AG04449 (cell line): ENCODE measurements at regions not wholly inside any gene's neighbourhood (a gene's known extent, or its start where the extent isn't known, plus 50 kb on each side); places are given as distances from the start of the nearest gene placed in this dataset.

ENCODE experiments used
- CTCF ChIA-PET: fragments of 350-600 bp; formaldehyde crosslinking; extraction: SDS; loops from one replicate; lab custom pipeline; 2021; ENCODE audit warnings: antibody characterized with exemption; lab: Yijun Ruan, JAX
- POLR2A ChIA-PET: fragments of 400-600, 350-600 bp; formaldehyde crosslinking; extraction: SDS; loops from one replicate; lab custom pipeline; 2020; ENCODE audit warnings: antibody characterized with exemption, inconsistent platforms; lab: Yijun Ruan, JAX
- DNase-seq: peaks from one replicate; pipeline ENCODE4 v3.0.0-alpha.2; 2010; ENCODE audit warnings: low read depth, low spot score
- H3K4me3 ChIP-seq: 2 replicates; pipeline ENCODE4 v1.5.1; 2011; ENCODE audit warnings: low read depth, mild to moderate bottlenecking, control low read depth, low read length
- CTCF ChIP-seq: IDR thresholded peaks from one replicate; pipeline ENCODE4 v1.5.1; 2011; ENCODE audit warnings: mild to moderate bottlenecking, moderate library complexity, low read length, control low read depth, inconsistent platforms; ENCODE audit not compliant: insufficient read depth; ENCODE audit errors: missing control alignments

- no peak for TF ChIP-seq CTCF
- ChIA-PET CTCF (interaction anchor here (1.7 to 2.3 kb wide), 2 partner anchors 13 to 175 kb away, joined by 4 to 8 read pairs; no protein-coding TSS in a partner anchor), POLR2A (interaction anchor here (0.5 to 0.8 kb wide), 3 partner anchors 21 to 58 kb away, joined by 3 to 4 read pairs (median 3); partner anchors contain the start of gene FOXD1)
- no peak for DNase-seq
- H3K4me3 ChIP-seq, result no peak overlapping the region
Measured at GRCh38 chr5:73390972-73391371, 57.6 kb downstream of the FOXD1 start.

- CTCF ChIA-PET, result interaction anchor here (1.1 to 2.5 kb wide), 4 partner anchors 11 to 172 kb away, joined by 3 to 7 read pairs (median 4); no protein-coding TSS in a partner anchor
- POLR2A ChIA-PET, result no interaction called here
- no peak for DNase-seq
- H3K4me3 ChIP-seq, result no peak overlapping the region
- TF ChIP-seq CTCF, result no peak
Measured at GRCh38 chr5:73388740-73389139, 59.8 kb downstream of the FOXD1 start.

- H3K4me3 ChIP-seq, result no peak overlapping the region
- CTCF ChIA-PET, result interaction anchor here (1.1 to 2.5 kb wide), 5 partner anchors 11 to 172 kb away, joined by 3 to 7 read pairs (median 5); no protein-coding TSS in a partner anchor
- no peak for DNase-seq
- TF ChIP-seq CTCF, result no peak
- POLR2A ChIA-PET, result interaction anchor here (0.8 kb wide), 1 partner anchor 11 kb away, joined by 3 read pairs; no protein-coding TSS in a partner anchor
Measured at GRCh38 chr5:73388306-73388684, 60.3 kb downstream of the FOXD1 start.

GRCh38 chr5:73387601-73388305 lies 60.8 kb downstream of the FOXD1 start:
- POLR2A ChIA-PET, result interaction anchor here (0.8 kb wide), 1 partner anchor 11 kb away, joined by 3 read pairs; no protein-coding TSS in a partner anchor
- DNase-seq, result no peak
- CTCF ChIA-PET, result interaction anchor here (1.0 to 2.5 kb wide), 5 partner anchors 10 to 170 kb away, joined by 3 to 7 read pairs (median 5); no protein-coding TSS in a partner anchor
- no peak overlapping the region for H3K4me3 ChIP-seq
- no peak for TF ChIP-seq CTCF

GRCh38 chr5:73387149-73387591 lies 61.4 kb downstream of the FOXD1 start:
- TF ChIP-seq CTCF, result no peak
- CTCF ChIA-PET, result interaction anchor here (1.0 to 2.1 kb wide), 3 partner anchors 9 to 169 kb away, joined by 3 to 7 read pairs (median 5); no protein-coding TSS in a partner anchor
- H3K4me3 ChIP-seq, result no peak overlapping the region
- POLR2A ChIA-PET, result no interaction called here
- no peak for DNase-seq

- no peak overlapping the region for H3K4me3 ChIP-seq
- POLR2A ChIA-PET, result no interaction called here
- CTCF ChIA-PET, result no interaction called here
- TF ChIP-seq CTCF, result no peak
- no peak for DNase-seq
Measured at GRCh38 chr5:73384861-73385260, 63.7 kb downstream of the FOXD1 start.
